HG03520 (cell line): ENCODE measurements at regions not wholly inside any gene's neighbourhood (a gene's known extent, or its start where the extent isn't known, plus 50 kb on each side); places are given as distances from the start of the nearest gene placed in this dataset.

ENCODE experiments used
- ATAC-seq: cut with Tn5 transposase; IDR thresholded peaks from one replicate; pipeline ENCODE4 v1.9.1; 2021; ENCODE audit warnings: mild to moderate bottlenecking, moderate library complexity; ENCODE audit not compliant: unreplicated experiment

DNA sequence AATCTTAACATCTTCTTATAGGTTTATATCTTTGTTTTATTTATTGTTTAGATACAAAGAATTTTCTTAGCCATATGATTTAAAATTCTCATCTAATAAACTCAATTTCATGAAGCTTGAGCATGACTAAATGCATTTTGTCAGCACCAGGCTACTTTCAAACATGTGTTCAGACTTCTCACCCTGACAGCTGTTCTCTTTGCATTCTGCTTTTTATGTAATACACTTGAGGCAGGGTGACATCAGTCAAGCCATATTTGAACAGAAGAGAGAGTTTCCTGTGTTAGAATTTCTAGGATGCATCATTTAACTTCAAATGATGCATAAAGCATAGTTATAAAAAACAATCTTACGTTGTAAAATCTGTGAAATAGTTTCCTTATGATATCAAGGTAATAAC, 1295.1 kb upstream of the PCDH20 start:
- ATAC-seq: no peak

DNA sequence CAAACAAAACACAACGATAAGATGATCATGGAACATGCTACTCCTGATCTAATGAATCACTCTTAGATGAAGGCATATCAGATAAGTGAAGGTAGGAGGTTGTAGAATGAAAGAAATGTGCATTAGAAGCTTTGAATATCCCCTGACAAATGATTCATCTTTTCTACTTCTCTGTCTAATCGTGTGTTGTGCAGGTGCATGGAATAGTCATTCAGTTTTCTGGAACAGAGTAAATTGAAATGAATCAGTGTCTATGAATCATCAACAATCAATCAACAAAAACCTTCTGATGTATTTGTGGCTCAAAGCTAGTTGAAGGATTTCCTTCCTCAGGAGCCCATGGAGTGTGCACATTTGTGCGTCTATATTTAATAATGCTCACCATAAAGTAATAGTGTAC, 1290.4 kb upstream of the PCDH20 start:
- no peak for ATAC-seq

DNA sequence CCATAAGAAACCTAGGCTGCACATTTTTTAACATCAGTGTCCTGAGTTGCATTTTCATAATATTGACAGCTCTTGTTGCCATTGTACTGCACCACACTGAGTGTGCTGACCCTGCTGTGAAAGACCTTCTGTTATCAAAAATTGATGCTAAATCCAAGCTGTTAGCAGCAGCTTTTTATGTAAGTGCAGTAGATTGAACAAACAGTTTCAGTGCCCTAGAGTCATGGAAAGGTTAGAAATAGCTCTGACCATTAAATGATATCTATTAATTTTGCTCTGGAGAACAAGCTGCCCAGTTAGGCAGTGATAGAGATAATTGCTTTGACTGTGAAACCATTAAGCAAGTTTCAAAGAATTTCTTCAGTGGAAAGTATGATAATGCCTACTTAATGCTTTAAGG, 1289.2 kb upstream of the PCDH20 start:
- no peak for ATAC-seq

DNA sequence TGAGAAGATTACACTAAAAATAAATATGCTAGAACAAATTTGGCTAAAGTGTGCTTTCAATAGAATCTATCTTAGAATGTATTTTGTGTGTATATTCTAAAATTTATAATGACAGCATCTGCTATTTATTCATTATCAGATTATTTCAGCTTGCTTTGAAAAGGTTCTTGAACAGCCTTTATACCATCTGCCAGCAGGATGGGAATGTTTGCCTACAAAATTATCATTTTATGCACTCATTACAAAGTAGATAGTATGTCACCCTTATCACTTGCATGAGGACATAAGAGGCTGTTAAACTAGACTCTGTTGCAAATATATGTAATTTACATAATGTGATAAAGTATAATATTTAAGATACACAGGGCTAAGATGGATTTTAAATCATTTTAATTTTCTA, 1286.9 kb upstream of the PCDH20 start:
- no peak for ATAC-seq

DNA sequence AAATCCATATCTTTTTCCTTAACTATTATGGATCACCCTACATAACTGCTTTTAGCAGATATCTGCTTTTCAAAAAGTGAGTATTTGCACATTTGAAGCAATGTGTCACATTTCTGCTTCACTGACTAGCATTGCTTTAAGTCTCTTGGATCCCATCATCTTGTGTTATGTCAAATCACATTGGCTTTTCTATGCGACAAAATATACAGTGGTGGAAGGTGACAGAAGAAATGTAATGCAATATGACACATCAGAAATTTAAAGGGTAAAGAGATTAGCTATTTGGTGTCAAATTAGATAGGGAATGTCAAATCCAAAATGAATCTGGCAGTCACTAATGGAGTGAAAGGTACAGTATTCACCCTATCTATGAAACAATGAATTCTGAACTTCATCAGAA, 1282.1 kb upstream of the PCDH20 start:
- ATAC-seq: no peak

DNA sequence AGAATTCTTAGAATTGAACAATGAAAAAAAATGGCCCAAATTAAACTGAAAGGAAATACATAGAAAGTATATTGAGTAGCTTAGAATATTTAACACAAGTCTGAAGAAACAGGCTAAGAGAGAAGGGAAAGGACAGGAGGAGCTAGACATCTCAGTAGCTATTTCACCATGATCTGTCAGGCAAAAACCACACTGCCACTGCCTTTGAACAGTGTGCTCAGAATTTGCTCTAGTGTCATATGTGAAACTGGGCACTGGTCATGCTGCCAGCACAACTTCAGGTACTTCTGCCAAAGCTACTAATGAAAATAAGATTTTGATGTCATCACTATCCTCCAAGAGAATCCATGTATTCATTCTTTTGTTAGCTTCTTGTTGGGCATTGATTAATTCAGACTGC, 1280.8 kb upstream of the PCDH20 start:
- ATAC-seq: no peak

DNA sequence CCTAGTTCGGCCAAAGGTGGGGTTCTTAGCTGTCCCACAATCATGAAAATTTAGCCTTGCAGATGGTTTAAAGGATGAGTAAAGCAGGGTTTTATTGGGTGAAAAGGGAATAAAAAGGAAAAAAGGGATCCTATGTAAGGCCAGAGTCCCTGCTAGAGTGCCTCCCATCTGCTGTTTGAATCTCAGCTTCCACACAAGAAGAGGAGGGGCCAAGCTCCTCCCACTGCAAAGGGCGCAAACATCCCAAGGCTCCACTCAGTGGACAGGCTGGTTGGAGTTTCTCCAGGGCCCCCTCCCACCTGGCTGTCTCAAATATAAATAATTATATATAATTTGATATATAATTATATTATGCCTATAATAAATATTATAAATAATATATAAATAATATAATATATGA, 1272.1 kb upstream of the PCDH20 start:
- no peak for ATAC-seq

DNA sequence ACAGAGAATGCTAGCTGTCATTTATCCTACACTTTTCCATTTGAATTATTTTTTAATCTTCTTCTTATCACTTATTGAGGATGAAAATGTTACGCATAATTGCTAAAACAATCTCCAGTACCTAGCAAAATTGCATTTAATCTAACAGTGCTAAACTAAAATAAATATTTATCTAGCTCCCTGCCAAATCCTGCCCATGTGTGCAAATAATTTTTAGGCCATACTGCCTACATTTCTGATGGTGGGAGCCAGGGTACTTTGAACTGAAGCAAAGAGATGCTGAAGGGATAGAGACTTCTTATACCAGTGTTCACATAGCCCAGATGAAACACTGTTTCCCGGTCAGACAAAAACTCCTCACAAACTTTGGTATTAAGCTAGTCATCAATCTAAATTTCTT, 1268.7 kb upstream of the PCDH20 start:
- ATAC-seq: no peak

DNA sequence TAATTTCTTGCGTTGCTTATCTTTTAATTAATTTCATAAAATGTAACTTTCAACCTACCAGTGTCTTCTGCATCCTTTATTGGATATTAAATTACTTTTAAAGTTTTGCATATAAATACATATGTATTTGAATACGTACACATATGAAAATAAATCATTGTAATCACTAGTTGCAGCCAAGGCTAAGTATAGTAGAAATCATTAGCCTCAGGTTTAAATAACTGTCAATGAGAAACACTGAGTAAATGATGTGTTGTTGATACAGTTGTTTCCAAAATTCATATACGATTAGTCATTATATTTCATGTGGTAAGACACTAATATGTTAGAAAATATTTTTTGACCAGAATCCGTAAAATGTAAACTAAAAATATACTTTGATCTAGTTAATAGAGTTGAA, 1267.1 kb upstream of the PCDH20 start:
- ATAC-seq: no peak

DNA sequence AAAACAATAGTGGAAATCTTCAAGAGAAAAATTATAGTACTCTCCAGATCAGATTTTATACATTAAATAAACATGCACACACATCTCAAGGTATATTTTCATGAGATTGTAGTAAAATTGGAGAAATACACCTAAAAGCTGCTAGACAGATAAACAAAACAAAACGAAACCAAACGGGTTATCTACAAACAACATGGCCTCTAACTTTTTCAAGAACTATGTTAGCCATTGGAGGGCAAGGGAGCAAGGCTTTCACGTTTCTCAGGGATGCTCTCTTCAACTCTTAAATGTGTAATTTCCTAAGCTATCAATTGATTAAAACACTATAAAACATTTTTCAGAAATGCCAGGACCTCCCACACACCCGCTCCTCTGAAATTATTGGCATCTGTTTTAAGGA, 1262.4 kb upstream of the PCDH20 start:
- no peak for ATAC-seq

DNA sequence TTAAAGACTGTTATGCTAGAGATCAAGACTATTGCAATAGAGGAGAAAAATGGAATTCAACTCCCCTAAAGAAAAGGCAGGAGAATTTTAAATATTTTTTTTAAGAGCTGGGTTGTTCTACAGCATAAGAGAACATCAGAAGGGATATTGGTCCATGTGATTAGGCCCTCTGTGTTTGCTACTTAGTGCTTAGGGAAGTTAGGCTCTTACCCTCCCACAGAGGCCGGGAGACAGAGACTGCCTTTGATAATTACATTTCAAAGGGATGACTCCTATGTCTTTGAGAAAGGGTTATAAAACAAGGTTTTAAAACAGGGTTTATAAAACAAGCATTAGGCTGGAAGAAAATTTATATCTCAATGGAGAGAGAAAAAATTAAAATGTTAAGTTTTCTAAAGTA, 1248.1 kb upstream of the PCDH20 start:
- ATAC-seq: no peak

DNA sequence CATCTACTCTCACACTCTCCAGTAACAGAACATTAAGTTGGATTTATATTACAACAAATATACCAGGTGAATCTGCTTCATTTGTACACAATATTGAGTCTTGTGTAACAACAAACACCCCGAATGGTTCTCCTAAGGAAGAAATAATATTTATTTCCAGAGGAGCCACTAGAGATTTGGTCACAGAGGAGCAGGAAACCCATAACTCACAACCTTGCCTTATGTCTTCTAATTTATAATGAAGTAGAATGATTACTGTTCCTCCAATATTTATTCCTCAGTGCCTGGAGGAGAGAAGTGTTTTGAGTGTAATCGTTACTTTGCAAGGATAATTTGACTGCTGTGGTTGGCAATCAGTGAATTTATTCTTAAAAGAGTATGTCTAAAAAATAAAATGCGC, 1243.7 kb upstream of the PCDH20 start:
- ATAC-seq: no peak

DNA sequence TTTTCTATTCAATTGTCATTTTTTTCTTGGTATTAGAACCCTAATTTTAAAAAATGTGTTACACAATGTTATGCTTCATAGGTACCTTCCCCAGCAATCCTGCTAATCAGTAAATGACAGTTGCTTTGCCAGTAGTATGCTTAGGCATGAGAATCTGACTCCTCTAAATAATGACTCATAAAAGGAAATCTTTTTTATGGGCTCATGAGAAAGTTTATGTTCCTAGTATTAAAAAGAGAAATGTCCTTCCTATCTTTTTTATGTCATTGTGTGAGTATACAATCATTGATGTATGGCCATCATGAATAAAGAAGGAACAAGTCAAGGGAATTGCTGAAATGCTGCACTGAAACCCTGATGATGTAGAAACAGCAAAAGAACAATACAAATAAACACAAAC, 1237.7 kb upstream of the PCDH20 start:
- ATAC-seq: no peak

DNA sequence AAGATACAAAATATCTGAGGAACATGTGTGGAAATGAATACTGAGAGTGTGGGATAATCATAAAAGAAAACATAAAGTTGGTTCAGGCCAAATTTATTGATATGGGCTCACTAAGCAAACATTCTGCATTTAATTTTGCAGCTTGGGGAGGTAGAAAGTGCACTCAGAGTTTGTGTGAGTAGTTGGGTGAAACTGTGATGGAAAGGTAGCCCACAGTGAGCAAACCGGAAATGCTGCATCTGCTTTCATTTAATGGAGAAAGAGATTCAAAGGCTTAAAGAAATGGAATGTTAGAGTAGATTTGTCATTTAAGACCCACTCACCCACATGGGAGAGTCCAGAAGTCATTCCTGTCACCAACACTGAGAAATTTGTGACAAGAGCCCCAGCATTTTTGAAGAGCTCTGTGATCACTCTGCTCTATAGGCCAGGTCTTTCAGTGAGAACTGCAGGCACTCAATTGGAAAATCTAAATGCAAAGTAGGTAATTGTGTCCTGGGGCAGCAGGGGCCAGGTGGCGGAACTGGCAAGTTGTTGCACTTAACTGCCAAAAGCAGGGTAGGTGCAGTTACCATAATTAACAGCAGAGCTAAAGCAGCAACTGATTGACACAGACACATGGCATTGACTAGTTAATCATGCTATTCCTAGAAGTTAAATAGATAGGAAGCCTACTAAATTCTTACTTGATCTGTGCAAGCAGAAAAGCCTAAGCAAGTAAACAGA, 1228.3 kb upstream of the PCDH20 start:
- ATAC-seq: no peak

DNA sequence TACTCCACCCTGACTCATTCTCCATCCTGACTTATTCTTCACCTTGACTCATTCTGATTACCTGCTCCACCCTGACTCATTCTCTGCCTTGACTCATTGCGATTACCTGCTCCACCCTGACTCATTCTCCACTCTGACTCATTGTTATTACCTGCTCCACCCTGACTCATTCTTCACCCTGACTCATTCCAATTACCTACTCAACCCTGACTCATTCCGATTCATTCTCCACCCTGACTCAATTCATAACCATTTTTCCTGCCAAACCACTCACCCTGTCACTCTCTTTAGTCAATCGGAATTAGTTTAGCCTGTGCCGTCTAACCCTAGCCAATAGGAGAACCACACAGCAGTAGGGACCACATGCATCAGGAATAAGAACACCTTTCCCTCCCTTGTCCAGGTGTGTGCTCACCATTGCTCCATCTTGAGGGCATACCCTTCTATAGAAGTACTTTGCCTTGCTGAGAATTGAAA, 1227.4 kb upstream of the PCDH20 start:
- peak; percentile 35 for ATAC-seq

DNA sequence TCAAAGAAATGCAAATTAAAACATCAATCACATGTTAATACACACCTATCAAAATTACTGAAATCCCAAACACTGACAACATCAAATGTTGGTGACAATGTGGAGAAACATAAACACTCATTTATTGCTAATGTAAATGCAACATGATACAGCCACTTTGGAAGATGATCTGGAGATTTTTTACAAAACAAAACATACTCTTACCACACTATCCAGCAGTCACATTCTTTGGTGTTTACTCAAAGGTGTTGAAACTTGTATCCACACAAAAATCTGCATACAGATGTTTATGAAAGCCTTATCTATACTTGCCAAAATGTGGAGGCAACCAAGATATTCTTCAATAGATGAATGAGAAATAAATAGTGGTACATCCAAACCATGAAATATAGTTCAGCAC, 1219.5 kb upstream of the PCDH20 start:
- no peak for ATAC-seq

DNA sequence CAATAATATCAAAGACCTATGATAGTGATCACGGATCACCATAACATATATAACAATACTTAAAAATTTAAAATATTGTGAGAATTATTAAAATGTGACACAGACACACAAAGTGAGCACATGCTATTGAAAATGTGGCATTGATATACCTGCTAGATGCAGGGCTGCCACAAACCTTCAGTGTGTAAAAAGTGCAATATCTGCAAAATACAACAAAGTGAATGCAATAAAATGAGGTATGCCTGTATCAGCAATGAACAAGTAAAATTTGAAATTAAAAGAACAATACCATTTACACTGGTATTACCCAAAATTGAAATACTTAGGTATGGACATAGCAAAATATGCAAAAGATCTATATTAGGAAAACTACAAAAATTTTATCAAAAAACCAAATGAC, 1217.8 kb upstream of the PCDH20 start:
- no peak for ATAC-seq

DNA sequence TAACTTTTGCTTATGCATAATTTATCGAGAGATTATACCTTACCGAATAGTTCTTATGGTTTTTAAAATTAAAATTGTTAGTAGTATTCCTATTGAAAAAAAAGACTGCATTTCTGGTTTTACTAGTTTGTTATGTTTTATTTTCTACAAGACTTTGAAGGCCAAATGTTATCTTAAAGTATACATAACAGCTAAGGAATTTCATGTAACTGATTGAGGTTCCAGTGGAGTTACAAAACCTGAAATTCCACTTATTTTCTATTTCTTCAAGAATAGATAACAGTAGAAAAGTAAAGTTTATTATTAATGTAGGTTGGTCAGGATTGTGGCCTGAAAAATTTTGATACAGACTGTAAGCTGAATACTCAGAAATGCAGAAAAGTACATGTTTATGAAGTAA, 1216.0 kb upstream of the PCDH20 start:
- ATAC-seq: no peak

DNA sequence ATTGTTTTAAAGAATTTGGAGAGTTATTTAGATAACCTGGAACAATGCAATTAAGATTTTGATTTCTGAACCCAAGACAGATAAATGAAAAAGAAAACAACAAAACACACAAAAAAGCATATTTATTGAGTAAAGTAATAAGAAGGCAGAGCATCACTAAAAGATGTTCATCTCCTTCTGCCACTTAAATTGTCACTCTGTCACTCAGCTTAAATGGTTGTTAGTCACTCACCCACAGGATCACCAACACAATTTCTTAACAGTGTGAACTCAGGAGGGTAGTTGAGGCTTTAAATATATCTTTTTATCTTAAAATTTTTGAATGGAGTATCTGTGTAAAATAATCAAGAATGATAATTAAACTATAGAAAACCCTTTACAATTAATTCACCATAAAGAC, 1215.5 kb upstream of the PCDH20 start:
- ATAC-seq: no peak

DNA sequence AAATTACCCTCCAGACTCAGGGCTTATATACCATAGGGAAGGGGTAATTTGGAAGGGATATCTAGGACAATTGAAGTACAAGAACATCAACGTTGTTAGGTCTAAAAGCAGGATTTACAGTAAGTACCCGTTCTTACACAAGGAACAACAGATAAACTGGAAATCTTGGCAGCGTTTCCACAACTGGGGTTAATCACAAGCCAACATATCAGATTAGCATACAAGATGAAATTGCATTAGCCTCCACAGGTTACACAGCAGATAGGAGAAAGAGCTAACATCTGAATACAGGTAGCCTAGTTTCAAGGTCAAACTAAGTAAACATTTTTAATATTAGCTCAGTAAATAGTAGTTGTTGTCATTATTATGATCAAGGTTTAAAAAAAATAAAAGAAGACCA, 1214.0 kb upstream of the PCDH20 start:
- ATAC-seq: no peak

DNA sequence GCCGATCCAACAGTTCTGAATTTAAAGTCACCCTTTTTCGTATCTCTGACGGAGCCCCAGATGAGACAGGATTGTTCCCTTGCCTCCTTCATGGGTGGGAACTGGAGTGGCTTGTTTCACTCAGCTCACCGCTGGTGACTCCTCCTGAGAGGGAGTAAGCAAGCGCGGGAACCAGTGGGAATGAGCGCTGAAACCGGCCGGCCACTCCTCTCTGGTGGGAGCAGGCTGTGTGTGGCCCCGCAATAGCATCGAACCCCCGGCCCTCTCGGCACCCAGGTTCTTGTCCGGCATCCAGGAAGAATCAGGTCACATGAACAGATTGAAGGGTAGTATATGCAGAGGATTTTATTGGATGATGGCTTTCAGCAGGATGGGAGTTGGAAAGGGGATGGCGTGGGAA, 1211.6 kb upstream of the PCDH20 start:
- ATAC-seq: no peak

DNA sequence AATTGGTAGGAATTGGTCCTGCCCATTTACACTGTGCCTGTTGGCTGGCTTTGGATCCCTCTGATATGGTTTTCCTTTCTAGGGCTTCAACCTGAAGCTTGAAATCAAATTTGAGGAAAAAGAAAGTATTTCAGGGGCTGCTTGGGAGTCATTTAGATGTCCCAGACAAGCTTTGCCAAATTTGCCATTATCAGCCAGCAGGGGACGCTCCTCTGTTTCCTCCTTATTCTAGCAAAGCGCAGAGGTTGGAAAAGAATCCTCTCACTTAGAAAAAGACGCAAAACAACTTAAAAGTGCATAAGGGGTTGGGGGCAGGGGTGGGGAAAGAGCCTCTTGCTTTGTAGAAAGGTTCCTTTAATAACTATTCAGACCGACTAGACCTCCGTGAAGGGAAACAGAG, 1211.1 kb upstream of the PCDH20 start:
- no peak for ATAC-seq

DNA sequence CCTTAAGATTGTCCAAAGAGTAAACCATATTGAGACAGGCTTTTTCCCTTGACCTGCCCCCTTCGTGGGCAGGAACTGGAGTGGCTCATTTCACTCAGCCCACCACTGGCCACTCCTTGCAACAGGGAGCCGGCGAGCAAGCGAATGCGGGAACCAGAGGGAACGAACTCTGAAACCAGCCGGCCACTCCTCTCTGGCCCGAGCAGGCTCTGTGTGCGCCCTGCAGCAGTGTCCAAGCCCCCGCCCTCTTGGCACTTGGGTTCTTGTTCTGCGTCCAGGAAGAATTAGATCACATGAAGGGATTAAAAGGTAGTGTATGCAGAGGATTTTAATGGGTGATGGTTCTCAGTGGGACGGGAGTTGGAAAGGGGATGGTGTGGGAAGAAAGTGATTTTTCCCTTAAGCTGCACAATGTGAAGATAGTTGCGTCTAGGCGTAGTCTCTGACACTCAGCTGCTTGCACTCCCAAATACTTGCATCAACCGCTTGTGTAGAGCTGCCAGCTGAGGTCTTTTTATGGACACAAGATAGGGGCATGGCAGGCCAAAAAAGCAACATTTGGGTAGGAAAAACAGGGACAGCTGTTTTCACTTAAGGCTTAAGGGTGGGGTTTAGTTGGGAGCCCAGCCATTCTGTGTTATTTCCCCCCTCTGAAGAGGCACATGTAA, 1209.7 kb upstream of the PCDH20 start:
- ATAC-seq: no peak
